Mammary epithelial cell (primary cell): ENCODE measurements at regions not wholly inside any gene's neighbourhood (a gene's known extent, or its start where the extent isn't known, plus 50 kb on each side); places are given as distances from the start of the nearest gene placed in this dataset.

Experiments
- CTCF ChIP-seq, 2 donors: IDR thresholded peaks in 1 of 2; conservative IDR thresholded peaks in 1 of 2; 2 replicates each; pipeline ENCODE4 v1.5.1; 2011 to 2012; ENCODE audit warnings: inconsistent platforms in 2 of 2, low read length in 2 of 2, mild to moderate bottlenecking in 2 of 2, control low read depth in 1 of 2, low read depth in 1 of 2; ENCODE audit not compliant: insufficient read depth in 1 of 2; ENCODE audit errors: extremely low read depth in 1 of 2
- EZH2 ChIP-seq: IDR thresholded peaks from 2 replicates; pipeline ENCODE4 v1.6.1; 2012; ENCODE audit warnings: low read length, inconsistent platforms, borderline replicate concordance

GRCh38 chr5:109614981-109615380, 74.7 kb upstream of the MAN2A1 start:
- TF ChIP-seq CTCF (conservative IDR thresholded peaks at IDR 0.05 in 1 of 2, IDR thresholded peaks at IDR 0.05 in 1 of 2; ENCODE audit: extremely low read depth in 1 of 2, insufficient read depth in 1 of 2, low read depth in 1 of 2, low read length in 2 of 2) (no peak), EZH2 (no peak)
